ENCODE measurements at regions not wholly inside any gene's neighbourhood (a gene's known extent, or its start where the extent isn't known, plus 50 kb on each side); places are given as distances from the start of the nearest gene placed in this dataset.

GRCh38 chr12:126903027-126903876 lies 1363.7 kb upstream of the TMEM132C start:
- no peak for TF ChIP-seq ETV6 (conservative IDR thresholded peaks at IDR 0.05 in 1 of 2, IDR thresholded peaks at IDR 0.05 in 1 of 2; ENCODE audit: borderline replicate concordance in 1 of 2, low read depth in 1 of 2)
- no peak for TF ChIP-seq CBFB (IDR thresholded peaks at IDR 0.05; ENCODE audit: low read depth)
- TF ChIP-seq POLR2A (IDR thresholded peaks at IDR 0.05; ENCODE audit: low read depth, low read length), result no peak
- no peak for TF ChIP-seq CTCF (IDR thresholded peaks at IDR 0.05 in 2 of 3, conservative IDR thresholded peaks at IDR 0.05 in 1 of 3; ENCODE audit: control insufficient read depth in 2 of 3, extremely low read depth in 1 of 3, insufficient read depth in 1 of 3, low read depth in 3 of 3, low read length in 3 of 3)
